Esophagus squamous epithelium (tissue), 5 donors: ENCODE measurements at regions not wholly inside any gene's neighbourhood (a gene's known extent, or its start where the extent isn't known, plus 50 kb on each side); places are given as distances from the start of the nearest gene placed in this dataset.

Experiments
- DNase-seq: peaks from one replicate; lab custom pipeline; 2025; lab: John Stamatoyannopoulos, UW
- H3K27ac ChIP-seq, 4 donors: fragments of 200-600 bp; sonication (generic); one replicate each; pipeline ENCODE4 v1.5.1; 2016 to 2019; ENCODE audit warnings: mild to moderate bottlenecking in 1 of 4
- H3K27me3 ChIP-seq, 4 donors: fragments of 200-600 bp; sonication (generic); 1 replicate in 3 of 4; 2 replicates in 1 of 4; pipeline versions ENCODE4 v1.5.1 to v1.6.0; 2017 to 2021; ENCODE audit warnings: antibody characterized with exemption in 1 of 4
- H3K36me3 ChIP-seq, 3 donors: fragments of 200-600 bp; sonication (generic); one replicate each; pipeline ENCODE4 v1.5.1; 2016 to 2019
- H3K4me1 ChIP-seq, 3 donors: fragments of 200-600 bp; sonication (generic); one replicate each; pipeline ENCODE4 v1.5.1; 2017 to 2019
- H3K4me3 ChIP-seq, 4 donors: fragments of 200-600 bp; sonication (generic); 1 replicate in 3 of 4; 2 replicates in 1 of 4; pipeline ENCODE4 v1.5.1; 2016 to 2019; ENCODE audit warnings: mild to moderate bottlenecking in 2 of 4, moderate library complexity in 1 of 4
- H3K9me3 ChIP-seq, 3 donors: fragments of 200-600 bp; sonication (generic); one replicate each; pipeline ENCODE4 v1.5.1; 2016 to 2019
- CTCF ChIP-seq, 6 experiments: fragments of 450-650 bp in 4 of 6; fragments of 200-600 bp in 2 of 6; sonication (generic) in 2 of 6; IDR thresholded peaks; one replicate each; pipeline ENCODE4 v1.5.1; 2016 to 2019; ENCODE audit warnings: antibody characterized with exemption in 6 of 6, mild to moderate bottlenecking in 4 of 6, moderate library complexity in 4 of 6
- POLR2A ChIP-seq, 4 donors: fragments of 450-650 bp; IDR thresholded peaks; one replicate each; pipeline ENCODE4 v1.6.1; 2017; ENCODE audit warnings: antibody characterized with exemption in 4 of 4, mild to moderate bottlenecking in 4 of 4, moderate library complexity in 3 of 4
- WGBS, 2 donors: methylation state at CpG; one replicate each; pipeline ENCODE4 v1.1.5; 2018; 5-methylcytosine and 5-hydroxymethylcytosine counted together
- intact Hi-C: fragments of 100-400 bp; cut with DNase I; formaldehyde crosslinking; loops from one replicate; pipeline ENCODE4 v1.15.0; 2022
- donor health status: DM: yes; HTN: yes; CAD: no.

- WGBS, 2 donors: 55 to 64% methylated on average over 2 of the region's 2 CpGs
- TF ChIP-seq CTCF (IDR thresholded peaks at IDR 0.05): no peak
- TF ChIP-seq POLR2A (IDR thresholded peaks at IDR 0.05): no peak
Measured at GRCh38 chr5:125610892-125611291, 812.3 kb upstream of the GRAMD2B start.

GRCh38 chr5:125611541-125611940, 811.7 kb upstream of the GRAMD2B start:
- no peak for DNase-seq
- Histone ChIP-seq H3K4me1 (peaks cover 0 to 7% (median 0%) of the 10 kb centered on the region in 3 donors), H3K27me3 (no peaks in the 10 kb centered on the region), H3K9me3 (no peaks in the 10 kb centered on the region), H3K4me3 (no peak overlapping the region), H3K36me3 (no peaks in the 10 kb centered on the region), H3K27ac (no peak overlapping the region)
- TF ChIP-seq CTCF (IDR thresholded peaks at IDR 0.05): no peak
- TF ChIP-seq POLR2A (IDR thresholded peaks at IDR 0.05): no peak
- intact Hi-C loops: no loop called here

More at GRCh38 chr5:125610892-125611291, 812.3 kb upstream of the GRAMD2B start:
- Histone ChIP-seq H3K9me3 (no peaks in the 10 kb centered on the region), H3K36me3 (no peaks in the 10 kb centered on the region), H3K27ac (no peak overlapping the region), H3K4me1 (peaks cover 0 to 7% (median 0%) of the 10 kb centered on the region in 3 donors), H3K4me3 (no peak overlapping the region), H3K27me3 (no peaks in the 10 kb centered on the region)
- no peak for DNase-seq
- intact Hi-C loops: no loop called here

GRCh38 chr5:125612181-125612721, 811.0 kb upstream of the GRAMD2B start:
- peaks cover 0 to 7% (median 0%) of the 10 kb centered on the region in 3 donors for H3K4me1 ChIP-seq
- WGBS, 2 donors: 66 to 81% methylated on average over 11 of the region's 15 CpGs
- no peaks in the 10 kb centered on the region for H3K9me3 ChIP-seq
- no peaks in the 10 kb centered on the region for H3K36me3 ChIP-seq
- intact Hi-C loops: no loop called here
- no peak for TF ChIP-seq POLR2A (IDR thresholded peaks at IDR 0.05)
- TF ChIP-seq CTCF (IDR thresholded peaks at IDR 0.05): no peak
- no peak overlapping the region for H3K27ac ChIP-seq
- H3K4me3 ChIP-seq: no peak overlapping the region
- DNase-seq: no peak
- no peaks in the 10 kb centered on the region for H3K27me3 ChIP-seq

GRCh38 chr5:125612776-125613175, 810.4 kb upstream of the GRAMD2B start:
- intact Hi-C loops: no loop called here
- H3K9me3 ChIP-seq: no peaks in the 10 kb centered on the region
- no peak overlapping the region for H3K4me3 ChIP-seq
- H3K4me1 ChIP-seq: peaks cover 0 to 7% (median 0%) of the 10 kb centered on the region in 3 donors
- no peak for DNase-seq
- no peak overlapping the region for H3K27ac ChIP-seq
- no peaks in the 10 kb centered on the region for H3K36me3 ChIP-seq
- TF ChIP-seq CTCF (IDR thresholded peaks at IDR 0.05): no peak
- no peak for TF ChIP-seq POLR2A (IDR thresholded peaks at IDR 0.05)
- H3K27me3 ChIP-seq: no peaks in the 10 kb centered on the region

GRCh38 chr5:125630237-125630636, 793.0 kb upstream of the GRAMD2B start:
- H3K9me3 ChIP-seq: no peaks in the 10 kb centered on the region
- no peaks in the 10 kb centered on the region for H3K27me3 ChIP-seq
- no peak overlapping the region for H3K4me3 ChIP-seq
- intact Hi-C loops: no loop called here
- WGBS, 2 donors: 83 to 90% methylated on average over 1 of the region's 1 CpG
- TF ChIP-seq POLR2A (IDR thresholded peaks at IDR 0.05): no peak
- no peak overlapping the region for H3K27ac ChIP-seq
- DNase-seq: no peak
- no peaks in the 10 kb centered on the region for H3K36me3 ChIP-seq
- H3K4me1 ChIP-seq: no peaks in the 10 kb centered on the region

GRCh38 chr5:125633523-125633922, 789.7 kb upstream of the GRAMD2B start:
- Histone ChIP-seq H3K9me3 (no peaks in the 10 kb centered on the region), H3K27ac (no peak overlapping the region), H3K4me1 (no peaks in the 10 kb centered on the region), H3K36me3 (no peaks in the 10 kb centered on the region), H3K4me3 (no peak overlapping the region), H3K27me3 (no peaks in the 10 kb centered on the region)
- 79 to 87% methylated on average over 1 of the region's 1 CpG for WGBS, 2 donors
- TF ChIP-seq POLR2A (IDR thresholded peaks at IDR 0.05) (no peak), CTCF (IDR thresholded peaks at IDR 0.05) (no peak)
- intact Hi-C loops: no loop called here
- no peak for DNase-seq
